HEK293T (cell line): ENCODE measurements at regions not wholly inside any gene's neighbourhood (a gene's known extent, or its start where the extent isn't known, plus 50 kb on each side); places are given as distances from the start of the nearest gene placed in this dataset.

Experiments used
- ARNT ChIP-seq: fragments of 450-650 bp; IDR thresholded peaks from 2 replicates; pipeline ENCODE4 v1.6.1; 2017; ENCODE audit warnings: mild to moderate bottlenecking
- BHLHE40 ChIP-seq: fragments of 450-650 bp; IDR thresholded peaks from 2 replicates; pipeline ENCODE4 v1.6.1; 2016; ENCODE audit warnings: mild to moderate bottlenecking, moderate library complexity, borderline replicate concordance
- CTBP1 ChIP-seq: fragments of 450-650 bp; IDR thresholded peaks from 2 replicates; pipeline ENCODE4 v1.6.1; 2016; ENCODE audit warnings: borderline replicate concordance
- ELF4 ChIP-seq: fragments of 450-650 bp; IDR thresholded peaks from 2 replicates; pipeline ENCODE4 v1.6.1; 2017; ENCODE audit warnings: antibody characterized with exemption
- FOXA1 ChIP-seq: fragments of 450-650 bp; IDR thresholded peaks from 2 replicates; pipeline ENCODE4 v1.6.1; 2016; ENCODE audit warnings: mild to moderate bottlenecking
- FOXK2 ChIP-seq: fragments of 450-650 bp; IDR thresholded peaks from 2 replicates; pipeline ENCODE4 v1.6.1; 2016; ENCODE audit warnings: mild to moderate bottlenecking
- FOXM1 ChIP-seq: fragments of 450-650 bp; IDR thresholded peaks from 2 replicates; pipeline ENCODE4 v1.6.1; 2017; ENCODE audit warnings: mild to moderate bottlenecking, borderline replicate concordance
- HDGF ChIP-seq: fragments of 450-650 bp; IDR thresholded peaks from 2 replicates; pipeline ENCODE4 v1.6.1; 2017; ENCODE audit warnings: antibody characterized with exemption, borderline replicate concordance
- NFRKB ChIP-seq: fragments of 450-650 bp; IDR thresholded peaks from 2 replicates; pipeline ENCODE4 v1.6.1; 2016; ENCODE audit warnings: mild to moderate bottlenecking, moderate library complexity
- PKNOX1 ChIP-seq: fragments of 450-650 bp; IDR thresholded peaks from 2 replicates; pipeline ENCODE4 v1.6.1; 2016
- SP1 ChIP-seq: fragments of 450-650 bp; IDR thresholded peaks from 2 replicates; pipeline ENCODE4 v1.6.1; 2017
- SUZ12 ChIP-seq: fragments of 450-650 bp; IDR thresholded peaks from 2 replicates; pipeline ENCODE4 v1.6.1; 2016; ENCODE audit warnings: mild to moderate bottlenecking
- TARDBP ChIP-seq: fragments of 450-650 bp; IDR thresholded peaks from 2 replicates; pipeline ENCODE4 v1.6.1; 2016

GRCh38 chr5:176174345-176175025 is 63.7 kb upstream of the SIMC1 start:
- no peak for TF ChIP-seq SUZ12
- TF ChIP-seq ELF4: no peak
- TF ChIP-seq BHLHE40: no peak
- TF ChIP-seq FOXA1: no peak
- no peak for TF ChIP-seq FOXK2
- no peak for TF ChIP-seq ARNT
- no peak for TF ChIP-seq SP1
- no peak for TF ChIP-seq NFRKB
- TF ChIP-seq HDGF: no peak
- TF ChIP-seq FOXM1: no peak
- no peak for TF ChIP-seq TARDBP
- no peak for TF ChIP-seq PKNOX1
- TF ChIP-seq CTBP1: no peak
